Endothelial cell of umbilical vein (primary cell): ENCODE measurements at regions not wholly inside any gene's neighbourhood (a gene's known extent, or its start where the extent isn't known, plus 50 kb on each side); places are given as distances from the start of the nearest gene placed in this dataset.

ENCODE experiments used
- BruUV-seq: library from RNA; stranded (reverse); fragments of 400-500 nt; replicated peaks from 2 replicates; lab custom pipeline; 2021; lab: Mats Ljungman, UMichigan
- CTCF ChIA-PET: fragments of 300-600, 350-600 bp; sonication (Branson Sonifier 250); formaldehyde crosslinking; loops from one replicate; lab custom pipeline; 2021; ENCODE audit warnings: antibody characterized with exemption, inconsistent platforms; lab: Charles Lee
- POLR2A ChIA-PET: fragments of 300-600, 350-600 bp; sonication (Branson Sonifier 250); formaldehyde crosslinking; loops from one replicate; lab custom pipeline; 2021; ENCODE audit warnings: antibody characterized with exemption, inconsistent platforms; lab: Charles Lee
- DNase-seq: peaks from one replicate; pipeline ENCODE4 v3.0.0-alpha.2; 2011; ENCODE audit warnings: low read depth, low spot score
- FAIRE-seq: peaks from 2 replicates; lab custom pipeline; 2011; peaks lifted over from hg19 to GRCh38; lab: Jason Lieb, UNC
- H2AFZ ChIP-seq: 2 replicates; pipeline ENCODE4 v1.6.0; 2012; ENCODE audit warnings: low read depth, low read length, control low read depth, inconsistent platforms
- H3K27ac ChIP-seq: 2 replicates; pipeline ENCODE4 v1.5.1; 2011; ENCODE audit warnings: low read depth, mild to moderate bottlenecking, control low read depth, low read length, moderate library complexity; ENCODE audit not compliant: insufficient read depth
- H3K27me3 ChIP-seq, 2 experiments: 2 replicates each; pipeline versions ENCODE4 v1.6.0 to v1.6.1; 2011; ENCODE audit warnings: low read length in 2 of 2, mixed read lengths in 1 of 2; ENCODE audit not compliant: control insufficient read depth in 2 of 2, insufficient read depth in 2 of 2
- H3K36me3 ChIP-seq, 2 experiments: 2 replicates in 1 of 2; 3 replicates in 1 of 2; pipeline ENCODE4 v1.5.1; 2011; ENCODE audit warnings: low read length in 2 of 2, mild to moderate bottlenecking in 1 of 2, moderate library complexity in 1 of 2; ENCODE audit not compliant: control insufficient read depth in 2 of 2, insufficient read depth in 2 of 2; ENCODE audit errors: extremely low read depth in 1 of 2
- H3K4me1 ChIP-seq: 3 replicates; pipeline ENCODE4 v1.5.1; 2011; ENCODE audit warnings: mild to moderate bottlenecking, low read length; ENCODE audit not compliant: control insufficient read depth, insufficient read depth; ENCODE audit errors: extremely low read depth
- H3K4me2 ChIP-seq: 2 replicates; pipeline ENCODE4 v1.6.1; 2011; ENCODE audit warnings: low read length, control low read depth, mixed read lengths; ENCODE audit not compliant: insufficient read depth
- H3K4me3 ChIP-seq, 3 experiments: fragments of 200-600 bp in 1 of 3; sonication (generic), shearing (Covaris generic) in 1 of 3; replicated peaks in 1 of 3; 2 replicates each; pipeline ENCODE4 v1.5.1; 2011 to 2016; ENCODE audit warnings: control low read depth in 3 of 3, low read length in 3 of 3, mild to moderate bottlenecking in 2 of 3, inconsistent platforms in 1 of 3, low read depth in 1 of 3, moderate library complexity in 1 of 3; ENCODE audit not compliant: insufficient read depth in 1 of 3
- H3K79me2 ChIP-seq: 2 replicates; pipeline ENCODE4 v1.6.0; 2012; ENCODE audit warnings: low read length, inconsistent platforms; ENCODE audit not compliant: control insufficient read depth, insufficient read depth
- H3K9ac ChIP-seq: replicated peaks from 2 replicates; pipeline ENCODE3; 2011; ENCODE audit warnings: low read length, control low read depth; ENCODE audit not compliant: insufficient read depth; ENCODE audit errors: extremely low read depth
- H3K9me1 ChIP-seq: replicated peaks from 3 replicates; pipeline ENCODE4 v1.6.0; 2011; ENCODE audit warnings: mild to moderate bottlenecking, low read length; ENCODE audit not compliant: control insufficient read depth, insufficient read depth; ENCODE audit errors: extremely low read depth
- H3K9me3 ChIP-seq: replicated peaks from 2 replicates; pipeline ENCODE4 v1.5.1; 2012; ENCODE audit warnings: low read length, inconsistent platforms; ENCODE audit not compliant: control insufficient read depth, insufficient read depth
- H4K20me1 ChIP-seq: replicated peaks from 2 replicates; pipeline ENCODE3; 2011; ENCODE audit warnings: mild to moderate bottlenecking, low read length; ENCODE audit not compliant: control insufficient read depth, insufficient read depth; ENCODE audit errors: extremely low read depth
- EZH2 ChIP-seq: IDR thresholded peaks from 2 replicates; pipeline ENCODE4 v1.6.1; 2012; ENCODE audit warnings: borderline replicate concordance, low read depth, mild to moderate bottlenecking, moderate library complexity, low read length, inconsistent platforms; ENCODE audit not compliant: severe bottlenecking
- FOS ChIP-seq: IDR thresholded peaks from 2 replicates; pipeline ENCODE4 v1.6.1; 2011; ENCODE audit warnings: mild to moderate bottlenecking, low read length, moderate library complexity, borderline replicate concordance; ENCODE audit not compliant: insufficient read depth
- GATA2 ChIP-seq: IDR thresholded peaks from 2 replicates; pipeline ENCODE4 v1.7.0; 2011; ENCODE audit warnings: low read depth, mild to moderate bottlenecking, moderate library complexity, mixed read lengths, low read length; ENCODE audit not compliant: insufficient read length, insufficient read depth
- JUN ChIP-seq: IDR thresholded peaks from 2 replicates; pipeline ENCODE4 v1.6.1; 2011; ENCODE audit warnings: borderline replicate concordance, low read depth; ENCODE audit not compliant: insufficient read length, insufficient read depth
- MYC ChIP-seq: IDR thresholded peaks from one replicate; pipeline ENCODE4 v1.6.1; 2011; ENCODE audit warnings: mild to moderate bottlenecking, low read depth, low read length
- POLR2A ChIP-seq: IDR thresholded peaks from 2 replicates; pipeline ENCODE4 v1.6.1; 2012; ENCODE audit warnings: low read depth, mild to moderate bottlenecking, control low read depth, low read length
- POLR2AphosphoS5 ChIP-seq: IDR thresholded peaks from 2 replicates; pipeline ENCODE4 v1.6.1; 2012; ENCODE audit warnings: low read depth, mild to moderate bottlenecking, control low read depth, low read length, moderate library complexity; ENCODE audit not compliant: insufficient read depth
- dilution Hi-C: fragments of 300-500 bp; cut with MboI; formaldehyde crosslinking; loops from one replicate; pipeline ENCODE4 v1.15.0; 2019; ENCODE audit warnings: low sequenced_read_pairs; ENCODE audit not compliant: extremely low pct_ligation_motif_present
- intact Hi-C: fragments of 100-400 bp; cut with micrococcal nuclease; formaldehyde crosslinking; loops from one replicate; pipeline ENCODE4 v1.10.0; 2022
- TF ChIP-seq, protein P1 (sequence below): IDR thresholded peaks from 2 replicates; pipeline ENCODE4 v1.6.1; 2011; ENCODE audit not compliant: insufficient read depth, insufficient read length
- TF ChIP-seq, protein P2 (sequence below), 2 donors: IDR thresholded peaks; 1 replicate in 1 of 2; 2 replicates in 1 of 2; pipeline ENCODE4 v1.5.1; 2011; ENCODE audit warnings: low read length in 2 of 2, mild to moderate bottlenecking in 2 of 2, moderate library complexity in 2 of 2, control low read depth in 1 of 2, inconsistent platforms in 1 of 2, low read depth in 1 of 2; ENCODE audit not compliant: insufficient read depth in 1 of 2; ENCODE audit errors: extremely low read depth in 1 of 2

GRCh38 chr7:132666071-132666773 lies 90.0 kb upstream of the PLXNA4 start:
- Histone ChIP-seq H2AFZ (no peak overlapping the region), H3K4me3 (no peak overlapping the region), H3K4me2 (no peak overlapping the region), H3K9me3 (no peaks in the 10 kb centered on the region), H3K79me2 (no peaks in the 10 kb centered on the region), H3K36me3 (no peaks in the 10 kb centered on the region), H3K27me3 (peaks cover 0 to 2% of the 10 kb centered on the region in 2 experiments), H3K9me1 (no peaks in the 10 kb centered on the region), H3K4me1 (no peaks in the 10 kb centered on the region), H3K27ac (no peak overlapping the region), H4K20me1 (no peaks in the 10 kb centered on the region), H3K9ac (no peak overlapping the region)
- no TSS peak for BruUV-seq
- FAIRE-seq: no peak
- intact Hi-C loops (no loop called here), dilution Hi-C loops (no loop called here)
- DNase-seq: no peak
- ChIA-PET POLR2A (no interaction called here), CTCF (interaction anchor here (1.1 to 1.5 kb wide), 2 partner anchors 12 kb away, joined by 4 to 5 read pairs; no protein-coding TSS in a partner anchor)
- TF ChIP-seq EZH2 (no peak), POLR2AphosphoS5 (no peak), FOS (no peak), MYC (no peak), JUN (no peak), GATA2 (no peak), POLR2A (no peak)
- TF ChIP-seq, protein P1, sequence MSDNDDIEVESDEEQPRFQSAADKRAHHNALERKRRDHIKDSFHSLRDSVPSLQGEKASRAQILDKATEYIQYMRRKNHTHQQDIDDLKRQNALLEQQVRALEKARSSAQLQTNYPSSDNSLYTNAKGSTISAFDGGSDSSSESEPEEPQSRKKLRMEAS: no peak
- TF ChIP-seq, protein P2, sequence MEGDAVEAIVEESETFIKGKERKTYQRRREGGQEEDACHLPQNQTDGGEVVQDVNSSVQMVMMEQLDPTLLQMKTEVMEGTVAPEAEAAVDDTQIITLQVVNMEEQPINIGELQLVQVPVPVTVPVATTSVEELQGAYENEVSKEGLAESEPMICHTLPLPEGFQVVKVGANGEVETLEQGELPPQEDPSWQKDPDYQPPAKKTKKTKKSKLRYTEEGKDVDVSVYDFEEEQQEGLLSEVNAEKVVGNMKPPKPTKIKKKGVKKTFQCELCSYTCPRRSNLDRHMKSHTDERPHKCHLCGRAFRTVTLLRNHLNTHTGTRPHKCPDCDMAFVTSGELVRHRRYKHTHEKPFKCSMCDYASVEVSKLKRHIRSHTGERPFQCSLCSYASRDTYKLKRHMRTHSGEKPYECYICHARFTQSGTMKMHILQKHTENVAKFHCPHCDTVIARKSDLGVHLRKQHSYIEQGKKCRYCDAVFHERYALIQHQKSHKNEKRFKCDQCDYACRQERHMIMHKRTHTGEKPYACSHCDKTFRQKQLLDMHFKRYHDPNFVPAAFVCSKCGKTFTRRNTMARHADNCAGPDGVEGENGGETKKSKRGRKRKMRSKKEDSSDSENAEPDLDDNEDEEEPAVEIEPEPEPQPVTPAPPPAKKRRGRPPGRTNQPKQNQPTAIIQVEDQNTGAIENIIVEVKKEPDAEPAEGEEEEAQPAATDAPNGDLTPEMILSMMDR (IDR thresholded peaks at IDR 0.05; ENCODE audit: extremely low read depth in 1 of 2, insufficient read depth in 1 of 2, low read depth in 1 of 2, low read length in 2 of 2): no peak
